ENCODE measurements at regions not wholly inside any gene's neighbourhood (a gene's known extent, or its start where the extent isn't known, plus 50 kb on each side); places are given as distances from the start of the nearest gene placed in this dataset.

DNA sequence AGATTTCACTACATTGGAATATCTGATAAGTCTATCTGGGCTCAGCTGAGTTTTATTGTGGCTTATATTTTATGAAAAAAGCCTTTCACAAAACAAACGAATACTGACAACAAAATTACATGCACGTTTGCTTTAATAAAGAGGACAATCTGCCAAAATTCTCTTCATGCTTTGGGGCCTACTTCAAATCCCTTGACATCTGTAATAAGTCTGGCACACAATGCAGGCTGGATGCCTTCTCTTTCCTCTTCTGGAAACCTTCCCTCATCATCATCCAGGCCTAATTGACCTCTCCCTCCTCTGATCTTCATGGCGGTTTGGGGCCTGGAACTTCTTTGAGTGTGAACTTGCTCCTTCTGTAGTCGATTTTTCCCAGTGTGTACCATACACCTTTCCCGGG, 70.3 kb downstream of the MAP10 start:
- Histone ChIP-seq H3K36me3 (no peaks in the 10 kb centered on the region), H3K4me1 (peaks cover 4% of the 10 kb centered on the region), H3K27me3 (no peaks in the 10 kb centered on the region), H3K27ac (no peak overlapping the region), H3K9me3 (no peaks in the 10 kb centered on the region), H3K4me3 (no peak overlapping the region)
- WGBS, result 70% methylated on average over 5 of the region's 5 CpGs
- no peak for DNase-seq (ENCODE audit: low spot score in 2 of 2)
- TF ChIP-seq POLR2A (IDR thresholded peaks at IDR 0.05), result no peak
- TF ChIP-seq EP300 (IDR thresholded peaks at IDR 0.05), result no peak
- TF ChIP-seq POLR2AphosphoS5 (IDR thresholded peaks at IDR 0.05), result no peak

DNA sequence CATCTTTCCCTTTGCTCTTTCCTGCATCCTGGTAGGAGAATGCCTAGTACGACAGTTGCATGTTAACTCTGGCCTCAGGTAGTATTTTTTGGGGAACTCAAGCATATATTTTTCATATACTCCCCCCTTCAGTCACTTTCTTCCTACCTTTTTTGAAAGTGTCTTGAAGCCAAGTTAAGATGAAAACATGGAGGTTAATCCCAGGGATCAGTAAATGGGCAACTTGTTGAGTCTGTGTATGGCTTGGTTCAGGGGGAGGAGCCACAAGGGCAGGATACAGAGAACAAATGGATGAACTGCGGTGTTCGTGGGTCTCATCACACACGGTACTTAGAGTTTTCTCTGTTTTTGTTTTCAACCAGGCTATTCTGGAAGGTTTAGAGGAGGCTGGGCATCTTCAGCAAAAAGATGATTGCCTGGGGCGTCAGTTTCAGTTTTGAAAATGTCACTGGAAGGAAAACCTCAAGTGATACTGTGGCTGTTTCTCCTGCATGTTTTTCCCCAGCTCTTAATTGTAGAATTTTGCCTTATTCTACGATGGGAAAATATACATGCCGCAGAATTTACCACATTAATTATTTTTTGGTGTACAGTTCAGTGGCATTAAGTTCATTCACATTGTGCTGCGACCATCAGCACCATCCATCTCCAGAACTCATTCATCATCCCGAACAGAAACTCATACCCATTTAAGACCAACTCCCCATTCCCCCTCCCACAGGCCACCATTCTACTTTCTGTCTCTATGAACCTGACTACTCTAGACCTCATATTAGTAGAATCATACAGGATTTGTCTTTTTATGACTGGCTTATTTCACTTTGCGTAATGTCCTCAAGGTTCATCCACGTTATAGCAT, 71.5 kb downstream of the MAP10 start:
- no peak for DNase-seq (ENCODE audit: low spot score in 2 of 2)
- H3K36me3 ChIP-seq, result no peaks in the 10 kb centered on the region
- H3K4me3 ChIP-seq, result no peak overlapping the region
- TF ChIP-seq POLR2A (IDR thresholded peaks at IDR 0.05), result no peak
- no peak for TF ChIP-seq POLR2AphosphoS5 (IDR thresholded peaks at IDR 0.05)
- TF ChIP-seq CTCF (IDR thresholded peaks at IDR 0.05), result no peak
- no peak for TF ChIP-seq EP300 (IDR thresholded peaks at IDR 0.05)
- no peaks in the 10 kb centered on the region for H3K9me3 ChIP-seq
- H3K4me1 ChIP-seq, result peaks cover 4% of the 10 kb centered on the region
- H3K27ac ChIP-seq, result no peak overlapping the region
- no peaks in the 10 kb centered on the region for H3K27me3 ChIP-seq
- WGBS, result 85% methylated on average over 11 of the region's 11 CpGs

- 81% methylated on average over 10 of the region's 10 CpGs for WGBS
- TF ChIP-seq POLR2AphosphoS5 (IDR thresholded peaks at IDR 0.05) (no peak), CTCF (IDR thresholded peaks at IDR 0.05) (no peak), POLR2A (IDR thresholded peaks at IDR 0.05) (no peak), EP300 (IDR thresholded peaks at IDR 0.05) (no peak)
These were observed 72.3 kb downstream of the MAP10 start for GRCh38 chr1:232877365-232878028.

DNA sequence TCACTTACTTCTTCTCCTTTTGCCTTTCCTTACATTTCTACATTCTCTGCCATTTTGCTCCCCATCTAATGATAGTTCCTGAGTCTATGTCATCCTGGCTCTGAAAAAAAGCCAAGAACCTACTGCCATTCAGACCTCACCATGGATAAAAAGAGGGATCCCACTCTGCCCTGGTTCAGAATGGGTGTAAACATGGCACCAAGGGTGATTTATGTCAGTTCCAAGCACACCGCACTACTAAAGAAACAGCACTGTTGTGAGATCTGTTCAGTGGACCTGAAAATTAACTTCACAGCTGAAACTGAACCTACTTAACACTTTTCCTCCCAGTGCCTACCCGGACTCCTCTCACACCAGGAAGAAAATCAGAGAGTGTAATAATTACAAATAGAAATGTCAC, 72.3 kb upstream of the NTPCR start:
- no peaks in the 10 kb centered on the region for H3K36me3 ChIP-seq
- no peak overlapping the region for H3K27ac ChIP-seq
- 83% methylated on average over 2 of the region's 2 CpGs for WGBS
- H3K9me3 ChIP-seq, result no peaks in the 10 kb centered on the region
- no peak for DNase-seq (ENCODE audit: low spot score in 2 of 2)
- H3K4me3 ChIP-seq, result no peak overlapping the region
- no peaks in the 10 kb centered on the region for H3K27me3 ChIP-seq
- TF ChIP-seq POLR2AphosphoS5 (IDR thresholded peaks at IDR 0.05) (no peak), EP300 (IDR thresholded peaks at IDR 0.05) (no peak), CTCF (IDR thresholded peaks at IDR 0.05) (no peak), POLR2A (IDR thresholded peaks at IDR 0.05) (no peak)
- peaks cover 4% of the 10 kb centered on the region for H3K4me1 ChIP-seq

More at GRCh38 chr1:232877365-232878028, 72.3 kb downstream of the MAP10 start:
- Histone ChIP-seq H3K27me3 (no peaks in the 10 kb centered on the region), H3K36me3 (no peaks in the 10 kb centered on the region), H3K4me1 (peaks cover 4% of the 10 kb centered on the region), H3K9me3 (no peaks in the 10 kb centered on the region), H3K4me3 (no peak overlapping the region), H3K27ac (no peak overlapping the region)
- DNase-seq (ENCODE audit: low spot score in 2 of 2), result no peak

GRCh38 chr1:232880354-232880753, 70.1 kb upstream of the NTPCR start:
- 63% methylated on average over 3 of the region's 3 CpGs for WGBS
- DNase-seq (ENCODE audit: low spot score in 2 of 2), result no peak

More at GRCh38 chr1:232880354-232880753, 70.1 kb upstream of the NTPCR start:
- Histone ChIP-seq H3K9me3 (no peaks in the 10 kb centered on the region), H3K4me3 (no peak overlapping the region), H3K27ac (no peak overlapping the region), H3K27me3 (peaks cover 4% of the 10 kb centered on the region), H3K36me3 (no peaks in the 10 kb centered on the region), H3K4me1 (no peaks in the 10 kb centered on the region)
- peak in 1 of 2 donors; percentile 33 for TF ChIP-seq CTCF (IDR thresholded peaks at IDR 0.05)
- no peak for TF ChIP-seq EP300 (IDR thresholded peaks at IDR 0.05)

Measured in suprapubic skin (tissue), 4 donors.